B cell (primary cell): ENCODE measurements at regions not wholly inside any gene's neighbourhood (a gene's known extent, or its start where the extent isn't known, plus 50 kb on each side); places are given as distances from the start of the nearest gene placed in this dataset.

Experiments
- ATAC-seq: fragments of 200-7000 bp; cut with Tn5 transposase; one replicate; pipeline ENCODE4 v1.10.0; 2021; ENCODE audit warnings: low read depth, mild to moderate bottlenecking, moderate number of reproducible peaks, moderate library complexity
- CTCF ChIA-PET: fragments of 350-600 bp; sonication (Branson Sonifier 250); formaldehyde crosslinking; loops from one replicate; lab custom pipeline; 2021; ENCODE audit warnings: antibody characterized with exemption, inconsistent platforms; lab: Charles Lee
- POLR2A ChIA-PET: fragments of 350-600 bp; sonication (Branson Sonifier 250); formaldehyde crosslinking; loops from one replicate; lab custom pipeline; 2021; ENCODE audit warnings: antibody characterized with exemption; lab: Charles Lee
- DNase-seq: peaks from one replicate; pipeline ENCODE4 v3.0.0; 2013
- H2AFZ ChIP-seq: 2 replicates; pipeline ENCODE4 v1.6.1; 2012; ENCODE audit warnings: mild to moderate bottlenecking, low read depth, low read length; ENCODE audit not compliant: insufficient read depth, poor library complexity, severe bottlenecking
- H3K27ac ChIP-seq, 2 donors: 1 replicate in 1 of 2; 2 replicates in 1 of 2; pipeline ENCODE4 v1.5.1; 2012 to 2013; ENCODE audit warnings: low read length in 2 of 2, mild to moderate bottlenecking in 2 of 2, moderate library complexity in 1 of 2
- H3K27me3 ChIP-seq, 4 experiments: fragments of 200-600 bp in 1 of 4; sonication (generic) in 1 of 4; replicated peaks in 1 of 4; 1 replicate in 2 of 4; 2 replicates in 2 of 4; pipeline versions ENCODE4 v1.6.1 to v1.7.0; 2013 to 2016; ENCODE audit warnings: low read length in 3 of 4, mild to moderate bottlenecking in 2 of 4, mixed read lengths in 1 of 4, moderate library complexity in 1 of 4; ENCODE audit not compliant: insufficient read depth in 4 of 4, control insufficient read depth in 3 of 4; ENCODE audit errors: control extremely low read depth in 1 of 4
- H3K36me3 ChIP-seq, 2 experiments: replicated peaks in 1 of 2; 1 replicate in 1 of 2; 2 replicates in 1 of 2; pipeline versions ENCODE4 v1.6.1 to v1.7.1; 2013; ENCODE audit warnings: low read length in 1 of 2; ENCODE audit not compliant: insufficient read depth in 2 of 2, control insufficient read depth in 1 of 2; ENCODE audit errors: control extremely low read depth in 1 of 2, extremely low read depth in 1 of 2
- H3K4me1 ChIP-seq, 2 donors: fragments of 200-600 bp in 1 of 2; sonication (generic) in 1 of 2; 1 replicate in 1 of 2; 2 replicates in 1 of 2; pipeline versions ENCODE4 v1.5.1 to v1.6.1; 2013 to 2017; ENCODE audit warnings: low read length in 2 of 2; ENCODE audit not compliant: control insufficient read depth in 2 of 2, insufficient read depth in 2 of 2
- H3K4me2 ChIP-seq: replicated peaks from 2 replicates; pipeline ENCODE3; 2012; ENCODE audit warnings: mild to moderate bottlenecking, low read depth, low read length; ENCODE audit not compliant: poor library complexity, severe bottlenecking
- H3K4me3 ChIP-seq, 5 experiments: fragments of 200-600 bp in 1 of 5; sonication (generic) in 1 of 5; 1 replicate in 3 of 5; 2 replicates in 2 of 5; pipeline versions ENCODE4 v1.5.1 to v1.7.0; 2011 to 2016; ENCODE audit warnings: low read length in 4 of 5, mild to moderate bottlenecking in 4 of 5, low read depth in 2 of 5, control low read depth in 1 of 5, moderate library complexity in 1 of 5; ENCODE audit not compliant: insufficient read depth in 1 of 5; ENCODE audit errors: control extremely low read depth in 1 of 5, extremely low read depth in 1 of 5
- H3K79me2 ChIP-seq: fragments of 200-600 bp; sonication (generic); one replicate; pipeline ENCODE4 v1.6.0; 2016; ENCODE audit warnings: low read length; ENCODE audit not compliant: control insufficient read depth, insufficient read depth
- H3K9ac ChIP-seq: fragments of 200-600 bp; sonication (generic); 2 replicates; pipeline ENCODE4 v1.6.1; 2017; ENCODE audit warnings: mild to moderate bottlenecking, low read length, moderate library complexity
- H3K9me3 ChIP-seq, 3 donors: one replicate each; pipeline versions ENCODE4 v1.6.1 to v1.7.1; 2013; ENCODE audit warnings: low read length in 2 of 3; ENCODE audit not compliant: control insufficient read depth in 2 of 3, insufficient read depth in 1 of 3; ENCODE audit errors: control extremely low read depth in 1 of 3
- H4K20me1 ChIP-seq: 2 replicates; pipeline ENCODE4 v1.6.0; 2012; ENCODE audit warnings: mild to moderate bottlenecking, low read length; ENCODE audit not compliant: insufficient read depth, control insufficient read depth, poor library complexity, severe bottlenecking
- H3K27ac Mint-ChIP-seq: one replicate; pipeline ENCODE4 v1.8.0; 2021; ENCODE audit warnings: mixed read lengths
- H3K27me3 Mint-ChIP-seq: one replicate; pipeline ENCODE4 v1.8.0; 2021; ENCODE audit warnings: mixed read lengths
- H3K4me1 Mint-ChIP-seq: one replicate; pipeline ENCODE4 v1.8.0; 2021; ENCODE audit warnings: mixed read lengths
- H3K4me3 Mint-ChIP-seq: one replicate; pipeline ENCODE4 v1.8.0; 2021; ENCODE audit warnings: mixed read lengths
- H3K9me3 Mint-ChIP-seq: one replicate; pipeline ENCODE4 v1.8.0; 2022; ENCODE audit warnings: mixed read lengths; ENCODE audit not compliant: insufficient read depth
- CTCF ChIP-seq: fragments of 200-600 bp; IDR thresholded peaks from one replicate; pipeline ENCODE4 v1.8.0; 2022; ENCODE audit warnings: antibody characterized with exemption, mild to moderate bottlenecking
- EZH2 ChIP-seq: IDR thresholded peaks from 2 replicates; pipeline ENCODE4 v1.6.1; 2012; ENCODE audit warnings: borderline replicate concordance, low read depth, mild to moderate bottlenecking, moderate library complexity, low read length; ENCODE audit not compliant: insufficient read depth, poor library complexity, severe bottlenecking
- WGBS: methylation state at CpG from one replicate; pipeline ENCODE4 v1.1.5; 2013; ENCODE audit warnings: missing lambda C conversion rate; ENCODE audit not compliant: insufficient coverage; 5-methylcytosine and 5-hydroxymethylcytosine counted together
- intact Hi-C: fragments of 100-400 bp; cut with micrococcal nuclease; formaldehyde crosslinking; loops from one replicate; pipeline ENCODE4 v1.10.0; 2022

- no peaks in the 10 kb centered on the region for H3K9me3 Mint-ChIP-seq
- WGBS = 86% methylated on average over 1 of the region's 2 CpGs
Observed at GRCh38 chr3:144557515-144557914, 585.9 kb downstream of the DIPK2A start.

GRCh38 chr3:144564011-144564410 lies 592.4 kb downstream of the DIPK2A start:
- no peak overlapping the region for H3K4me3 ChIP-seq
- no peaks in the 10 kb centered on the region for H3K4me1 Mint-ChIP-seq
- ATAC-seq = no peak

More at GRCh38 chr3:144557515-144557914, 585.9 kb downstream of the DIPK2A start:
- Mint-ChIP-seq H3K27me3 (no peaks in the 10 kb centered on the region), H3K4me3 (no peak overlapping the region), H3K27ac (no peak overlapping the region), H3K4me1 (no peaks in the 10 kb centered on the region)
- H3K4me2 ChIP-seq = no peak overlapping the region
- no peaks in the 10 kb centered on the region for H3K9me3 ChIP-seq
- no peak overlapping the region for H3K27ac ChIP-seq
- H3K27me3 ChIP-seq = no peaks in the 10 kb centered on the region
- intact Hi-C loops = no loop called here
- H3K9ac ChIP-seq = no peak overlapping the region
- no peaks in the 10 kb centered on the region for H3K36me3 ChIP-seq
- POLR2A ChIA-PET = no interaction called here
- H2AFZ ChIP-seq = no peak overlapping the region
- no peak for TF ChIP-seq CTCF
- no peak for TF ChIP-seq EZH2
- ATAC-seq = no peak
- CTCF ChIA-PET = no interaction called here
- no peak overlapping the region for H3K4me3 ChIP-seq
- H4K20me1 ChIP-seq = no peaks in the 10 kb centered on the region
- DNase-seq = no peak
- no peaks in the 10 kb centered on the region for H3K4me1 ChIP-seq
- H3K79me2 ChIP-seq = no peaks in the 10 kb centered on the region

More at GRCh38 chr3:144564011-144564410, 592.4 kb downstream of the DIPK2A start:
- Mint-ChIP-seq H3K9me3 (no peaks in the 10 kb centered on the region), H3K4me3 (no peak overlapping the region), H3K27me3 (no peaks in the 10 kb centered on the region), H3K27ac (no peak overlapping the region)
- intact Hi-C loops = no loop called here
- H3K79me2 ChIP-seq = no peaks in the 10 kb centered on the region
- POLR2A ChIA-PET = no interaction called here
- no peaks in the 10 kb centered on the region for H3K27me3 ChIP-seq
- CTCF ChIA-PET = no interaction called here
- no peak for TF ChIP-seq EZH2
- TF ChIP-seq CTCF = no peak
- no peaks in the 10 kb centered on the region for H3K4me1 ChIP-seq
- no peaks in the 10 kb centered on the region for H3K9me3 ChIP-seq
- no peak for DNase-seq
- no CpG with 5 or more reads among the region's 3 CpGs for WGBS
- no peaks in the 10 kb centered on the region for H3K36me3 ChIP-seq
- no peak overlapping the region for H2AFZ ChIP-seq
- no peaks in the 10 kb centered on the region for H4K20me1 ChIP-seq
- no peak overlapping the region for H3K27ac ChIP-seq
- H3K4me2 ChIP-seq = no peak overlapping the region
- no peak overlapping the region for H3K9ac ChIP-seq
